SK-N-SH (cell line): ENCODE measurements at regions not wholly inside any gene's neighbourhood (a gene's known extent, or its start where the extent isn't known, plus 50 kb on each side); places are given as distances from the start of the nearest gene placed in this dataset.

ENCODE experiments used
- CTCF ChIA-PET: fragments of 300-600, 350-600 bp; formaldehyde crosslinking; extraction: SDS; loops from one replicate; lab custom pipeline; 2021; lab: Yijun Ruan, JAX
- POLR2A ChIA-PET: fragments of 350-600 bp; sonication (Branson Sonifier 250); formaldehyde crosslinking; extraction: SDS; loops from one replicate; lab custom pipeline; 2020; ENCODE audit warnings: antibody characterized with exemption, inconsistent platforms; lab: Yijun Ruan, JAX
- DNase-seq: peaks from one replicate; pipeline ENCODE4 v3.0.0; 2012
- H2AFZ ChIP-seq: fragments of 200-600 bp; sonication (generic); 2 replicates; pipeline ENCODE4 v1.8.1; 2016; ENCODE audit warnings: antibody characterized with exemption, mild to moderate bottlenecking, low read depth
- H3F3A ChIP-seq: fragments of 200-600 bp; sonication (generic); replicated peaks from 2 replicates; pipeline ENCODE3; 2016; ENCODE audit warnings: antibody characterized with exemption, mild to moderate bottlenecking; ENCODE audit not compliant: insufficient read depth
- H3K27ac ChIP-seq, 2 experiments: fragments of 200-500 bp in 1 of 2; fragments of 200-600 bp in 1 of 2; sonication (Bioruptor generic) in 1 of 2; sonication (generic), shearing (Covaris generic) in 1 of 2; 2 replicates each; pipeline versions ENCODE4 v1.5.1 to v1.6.1; 2014 to 2016; ENCODE audit warnings: low read depth in 2 of 2, inconsistent platforms in 1 of 2, low read length in 1 of 2, mild to moderate bottlenecking in 1 of 2, mixed read lengths in 1 of 2
- H3K27me3 ChIP-seq: fragments of 200-600 bp; sonication (generic), shearing (Covaris generic); 2 replicates; pipeline ENCODE4 v1.6.1; 2016; ENCODE audit warnings: mixed run types; ENCODE audit not compliant: insufficient read depth
- H3K36me3 ChIP-seq, 2 experiments: fragments of 200-500 bp in 1 of 2; fragments of 200-600 bp in 1 of 2; sonication (Bioruptor generic) in 1 of 2; sonication (generic) in 1 of 2; replicated peaks in 1 of 2; 2 replicates each; pipeline versions ENCODE3 to v1.5.1; 2014 to 2016; ENCODE audit warnings: low read length in 1 of 2, mild to moderate bottlenecking in 1 of 2; ENCODE audit not compliant: insufficient read depth in 2 of 2, control insufficient read depth in 1 of 2
- H3K4me1 ChIP-seq, 2 experiments: fragments of 200-500 bp in 1 of 2; fragments of 200-600 bp in 1 of 2; sonication (Bioruptor generic) in 1 of 2; sonication (generic), shearing (Covaris generic) in 1 of 2; 2 replicates each; pipeline versions ENCODE4 v1.5.1 to v1.6.1; 2014 to 2016; ENCODE audit warnings: low read depth in 1 of 2, low read length in 1 of 2, mixed run types in 1 of 2; ENCODE audit not compliant: insufficient read depth in 2 of 2, control insufficient read depth in 1 of 2
- H3K4me2 ChIP-seq: fragments of 200-600 bp; sonication (generic), shearing (Covaris generic); 2 replicates; pipeline ENCODE4 v1.6.1; 2017; ENCODE audit warnings: mixed run types
- H3K4me3 ChIP-seq, 2 experiments: fragments of 200-500 bp in 1 of 2; fragments of 200-600 bp in 1 of 2; sonication (Bioruptor generic) in 1 of 2; sonication (generic), shearing (Covaris generic) in 1 of 2; 2 replicates each; pipeline versions ENCODE4 v1.5.1 to v1.8.1; 2014 to 2016; ENCODE audit warnings: low read depth in 2 of 2, inconsistent platforms in 1 of 2, low read length in 1 of 2, mild to moderate bottlenecking in 1 of 2, mixed read lengths in 1 of 2, moderate library complexity in 1 of 2
- H3K79me2 ChIP-seq: fragments of 200-600 bp; sonication (generic); 2 replicates; pipeline ENCODE4 v1.8.1; 2017; ENCODE audit warnings: mild to moderate bottlenecking; ENCODE audit not compliant: insufficient read depth
- H3K9ac ChIP-seq: fragments of 200-600 bp; sonication (generic); 2 replicates; pipeline ENCODE4 v1.6.1; 2017; ENCODE audit warnings: mixed run types
- H3K9me2 ChIP-seq: fragments of 200-600 bp; sonication (generic); 2 replicates; pipeline ENCODE4 v1.6.1; 2017; ENCODE audit warnings: mixed run types
- H3K9me3 ChIP-seq: fragments of 200-600 bp; sonication (generic); 2 replicates; pipeline ENCODE4 v1.6.1; 2017; ENCODE audit warnings: mixed run types, mild to moderate bottlenecking, moderate library complexity
- H4K20me1 ChIP-seq: fragments of 200-600 bp; sonication (generic); 2 replicates; pipeline ENCODE4 v1.6.1; 2017; ENCODE audit warnings: mild to moderate bottlenecking, mixed run types; ENCODE audit not compliant: insufficient read depth
- CHD2 ChIP-seq: fragments of 150-350 bp; IDR thresholded peaks from 2 replicates; pipeline ENCODE4 v1.6.1; 2018; ENCODE audit warnings: low read length; ENCODE audit not compliant: partially characterized antibody
- CTCF ChIP-seq: fragments of 200-600 bp; sonication (generic); IDR thresholded peaks from 2 replicates; pipeline ENCODE4 v1.6.1; 2017; ENCODE audit warnings: antibody characterized with exemption, mild to moderate bottlenecking, moderate library complexity
- EP300 ChIP-seq, 2 experiments: IDR thresholded peaks; 2 replicates each; pipeline versions ENCODE4 v1.4.0 to v1.6.1; 2012; ENCODE audit warnings: borderline replicate concordance in 1 of 2, low read depth in 1 of 2, low read length in 1 of 2
- FOSL2 ChIP-seq: IDR thresholded peaks from 2 replicates; pipeline ENCODE4 v1.4.0; 2012; ENCODE audit warnings: low read depth, mild to moderate bottlenecking, moderate library complexity, borderline replicate concordance
- FOXM1 ChIP-seq: IDR thresholded peaks from 2 replicates; pipeline ENCODE4 v1.4.0; 2012; ENCODE audit warnings: low read depth, mild to moderate bottlenecking
- JUND ChIP-seq: IDR thresholded peaks from 2 replicates; pipeline ENCODE4 v1.4.0; 2012
- POLR2AphosphoS5 ChIP-seq: IDR thresholded peaks from 2 replicates; pipeline ENCODE4 v1.6.1; 2012; ENCODE audit warnings: low read depth, low read length
- RCOR1 ChIP-seq: fragments of 150-350 bp; IDR thresholded peaks from 2 replicates; pipeline ENCODE4 v1.6.1; 2017; ENCODE audit warnings: antibody characterized with exemption, low read length
- RXRA ChIP-seq: IDR thresholded peaks from 2 replicates; pipeline ENCODE4 v1.4.0; 2012; ENCODE audit warnings: low read depth, mild to moderate bottlenecking, borderline replicate concordance
- TAF1 ChIP-seq: IDR thresholded peaks from 2 replicates; pipeline ENCODE4 v1.6.1; 2012; ENCODE audit warnings: low read depth, mild to moderate bottlenecking, low read length, moderate library complexity, borderline replicate concordance
- TCF12 ChIP-seq: IDR thresholded peaks from 2 replicates; pipeline ENCODE4 v1.4.0; 2012
- WGBS: methylation state at CpG from one replicate; pipeline ENCODE4 v1.1.6; 2017; ENCODE audit warnings: low lambda C conversion rate; 5-methylcytosine and 5-hydroxymethylcytosine counted together
- TF ChIP-seq, protein P1 (sequence below): IDR thresholded peaks from 2 replicates; pipeline ENCODE4 v1.4.0; 2012; ENCODE audit warnings: low read depth, borderline replicate concordance
- TF ChIP-seq, protein P2 (sequence below): fragments of 150-350 bp; IDR thresholded peaks from 2 replicates; pipeline ENCODE4 v1.6.1; 2017; ENCODE audit warnings: antibody characterized with exemption, low read length, low read depth, borderline replicate concordance

GRCh38 chr9:107222020-107222522, 61.0 kb upstream of the RAD23B start:
- no peak overlapping the region for H3K27ac ChIP-seq
- H3K9me2 ChIP-seq = no peaks in the 10 kb centered on the region
- H4K20me1 ChIP-seq = no peaks in the 10 kb centered on the region
- H3K9ac ChIP-seq = no peak overlapping the region
- no peaks in the 10 kb centered on the region for H3K27me3 ChIP-seq
- H3K4me3 ChIP-seq = no peak overlapping the region
- POLR2A ChIA-PET = no interaction called here
- no peaks in the 10 kb centered on the region for H3K79me2 ChIP-seq
- no peak overlapping the region for H2AFZ ChIP-seq
- H3F3A ChIP-seq = no peaks in the 10 kb centered on the region
- H3K36me3 ChIP-seq = no peaks in the 10 kb centered on the region
- 71% methylated on average over 7 of the region's 7 CpGs for WGBS
- H3K4me2 ChIP-seq = no peak overlapping the region
- TF ChIP-seq FOXM1 (no peak), CHD2 (no peak), CTCF (no peak), TAF1 (no peak), JUND (no peak)
- TF ChIP-seq, protein P1, sequence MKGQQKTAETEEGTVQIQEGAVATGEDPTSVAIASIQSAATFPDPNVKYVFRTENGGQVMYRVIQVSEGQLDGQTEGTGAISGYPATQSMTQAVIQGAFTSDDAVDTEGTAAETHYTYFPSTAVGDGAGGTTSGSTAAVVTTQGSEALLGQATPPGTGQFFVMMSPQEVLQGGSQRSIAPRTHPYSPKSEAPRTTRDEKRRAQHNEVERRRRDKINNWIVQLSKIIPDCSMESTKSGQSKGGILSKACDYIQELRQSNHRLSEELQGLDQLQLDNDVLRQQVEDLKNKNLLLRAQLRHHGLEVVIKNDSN = no peak
- CTCF ChIA-PET = interaction anchor here (0.9 kb wide), 2 partner anchors 16 to 29 kb away, joined by 3 to 4 read pairs; no protein-coding TSS in a partner anchor
- no peaks in the 10 kb centered on the region for H3K9me3 ChIP-seq
- no peaks in the 10 kb centered on the region; a peak in 2 of 4 replicates for H3K4me1 ChIP-seq
- DNase-seq = no peak

DNA sequence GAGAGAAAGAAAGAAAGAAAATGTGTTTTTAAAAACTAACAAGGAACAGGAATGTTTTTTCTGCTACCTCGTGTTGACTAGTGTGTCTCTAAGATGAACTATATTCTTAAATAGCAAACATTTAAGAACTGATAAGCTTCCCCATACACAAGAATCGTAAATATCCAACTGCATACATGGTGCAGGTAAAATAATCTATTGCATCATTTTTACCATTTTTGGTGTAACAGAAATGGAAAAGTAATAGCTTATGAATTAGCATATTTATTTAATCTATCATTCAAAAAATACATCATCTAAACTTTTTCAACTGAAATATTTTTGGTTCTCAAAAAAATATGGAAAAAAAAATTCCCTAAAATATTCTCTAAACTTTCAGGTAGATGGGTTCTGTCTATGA, 59.7 kb upstream of the RAD23B start:
- Histone ChIP-seq H3F3A (no peaks in the 10 kb centered on the region), H3K79me2 (no peaks in the 10 kb centered on the region), H3K4me2 (no peak overlapping the region), H3K9me2 (no peaks in the 10 kb centered on the region), H3K4me1 (peaks cover 0 to 2% of the 10 kb centered on the region in 2 experiments; a peak in 2 of 4 replicates), H3K36me3 (no peaks in the 10 kb centered on the region), H3K4me3 (no peak overlapping the region), H4K20me1 (no peaks in the 10 kb centered on the region), H3K27ac (no peak overlapping the region), H2AFZ (no peak overlapping the region), H3K27me3 (no peaks in the 10 kb centered on the region; the same call in 1 of the 2 replicates), H3K9ac (no peak overlapping the region), H3K9me3 (no peaks in the 10 kb centered on the region)
- TF ChIP-seq RCOR1 (no peak), FOSL2 (no peak), TCF12 (no peak), RXRA (no peak), EP300 (IDR thresholded peaks at IDR 0.05; ENCODE audit: borderline replicate concordance in 1 of 2, low read depth in 1 of 2, low read length in 1 of 2) (no peak), POLR2AphosphoS5 (no peak)
- TF ChIP-seq, protein P2, sequence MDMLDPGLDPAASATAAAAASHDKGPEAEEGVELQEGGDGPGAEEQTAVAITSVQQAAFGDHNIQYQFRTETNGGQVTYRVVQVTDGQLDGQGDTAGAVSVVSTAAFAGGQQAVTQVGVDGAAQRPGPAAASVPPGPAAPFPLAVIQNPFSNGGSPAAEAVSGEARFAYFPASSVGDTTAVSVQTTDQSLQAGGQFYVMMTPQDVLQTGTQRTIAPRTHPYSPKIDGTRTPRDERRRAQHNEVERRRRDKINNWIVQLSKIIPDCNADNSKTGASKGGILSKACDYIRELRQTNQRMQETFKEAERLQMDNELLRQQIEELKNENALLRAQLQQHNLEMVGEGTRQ = no peak
- no peak for DNase-seq
- WGBS = 81% methylated on average over 2 of the region's 2 CpGs
- ChIA-PET POLR2A (no interaction called here), CTCF (interaction anchor here (0.7 kb wide), 1 partner anchor 52 kb away, joined by 3 read pairs; no protein-coding TSS in a partner anchor)
